ENCODE measurements at regions not wholly inside any gene's neighbourhood (a gene's known extent, or its start where the extent isn't known, plus 50 kb on each side); places are given as distances from the start of the nearest gene placed in this dataset.

DNA sequence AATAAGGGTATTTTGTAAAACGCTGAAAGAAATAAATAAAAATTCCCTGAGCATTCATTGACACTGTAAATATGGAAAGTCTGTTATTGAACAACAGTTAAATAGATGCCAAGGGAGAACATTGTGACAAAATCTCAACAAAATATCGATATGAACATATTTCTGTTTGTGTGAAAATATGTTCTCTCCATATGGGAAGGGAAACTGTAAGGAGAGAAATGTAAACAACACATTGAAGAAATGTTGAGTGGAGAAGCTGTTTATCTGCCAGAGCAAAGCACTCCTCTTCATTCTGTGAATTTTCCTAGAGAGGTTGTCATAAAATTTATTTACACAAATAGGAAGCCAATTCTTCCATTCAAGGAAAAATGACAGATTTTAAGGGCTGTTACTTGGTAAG is 57.1 kb upstream of the EOMES start:
- TF ChIP-seq, protein P1, sequence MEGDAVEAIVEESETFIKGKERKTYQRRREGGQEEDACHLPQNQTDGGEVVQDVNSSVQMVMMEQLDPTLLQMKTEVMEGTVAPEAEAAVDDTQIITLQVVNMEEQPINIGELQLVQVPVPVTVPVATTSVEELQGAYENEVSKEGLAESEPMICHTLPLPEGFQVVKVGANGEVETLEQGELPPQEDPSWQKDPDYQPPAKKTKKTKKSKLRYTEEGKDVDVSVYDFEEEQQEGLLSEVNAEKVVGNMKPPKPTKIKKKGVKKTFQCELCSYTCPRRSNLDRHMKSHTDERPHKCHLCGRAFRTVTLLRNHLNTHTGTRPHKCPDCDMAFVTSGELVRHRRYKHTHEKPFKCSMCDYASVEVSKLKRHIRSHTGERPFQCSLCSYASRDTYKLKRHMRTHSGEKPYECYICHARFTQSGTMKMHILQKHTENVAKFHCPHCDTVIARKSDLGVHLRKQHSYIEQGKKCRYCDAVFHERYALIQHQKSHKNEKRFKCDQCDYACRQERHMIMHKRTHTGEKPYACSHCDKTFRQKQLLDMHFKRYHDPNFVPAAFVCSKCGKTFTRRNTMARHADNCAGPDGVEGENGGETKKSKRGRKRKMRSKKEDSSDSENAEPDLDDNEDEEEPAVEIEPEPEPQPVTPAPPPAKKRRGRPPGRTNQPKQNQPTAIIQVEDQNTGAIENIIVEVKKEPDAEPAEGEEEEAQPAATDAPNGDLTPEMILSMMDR (IDR thresholded peaks at IDR 0.05; ENCODE audit: low read depth, low read length, poor library complexity, severe bottlenecking) = no peak
- TF ChIP-seq EZH2phosphoT487 (IDR thresholded peaks at IDR 0.05; ENCODE audit: borderline replicate concordance, low read length) = no peak
- Histone ChIP-seq H3K9me2 (replicated peaks; ENCODE audit: control insufficient read depth, low read length) (no peaks in the 10 kb centered on the region), H3K27me3 (ENCODE audit: control insufficient read depth, low read length) (no peaks in the 10 kb centered on the region), H3K36me3 (ENCODE audit: control insufficient read depth, low read length) (no peaks in the 10 kb centered on the region), H3K4me1 (ENCODE audit: control insufficient read depth, low read length) (no peaks in the 10 kb centered on the region), H3F3A (ENCODE audit: control insufficient read depth, insufficient read depth) (no peaks in the 10 kb centered on the region), H3K9me3 (ENCODE audit: control insufficient read depth, insufficient read depth, low read length) (no peaks in the 10 kb centered on the region), H3K79me2 (ENCODE audit: control insufficient read depth, low read length) (no peaks in the 10 kb centered on the region), H3K4me2 (ENCODE audit: low read length) (no peak overlapping the region), H3K27ac (ENCODE audit: low read depth, low read length) (no peak overlapping the region), H4K20me1 (ENCODE audit: control insufficient read depth, insufficient read depth, low read depth, low read length) (no peaks in the 10 kb centered on the region), H3K4me3 (ENCODE audit: low read length) (no peak overlapping the region)

DNA sequence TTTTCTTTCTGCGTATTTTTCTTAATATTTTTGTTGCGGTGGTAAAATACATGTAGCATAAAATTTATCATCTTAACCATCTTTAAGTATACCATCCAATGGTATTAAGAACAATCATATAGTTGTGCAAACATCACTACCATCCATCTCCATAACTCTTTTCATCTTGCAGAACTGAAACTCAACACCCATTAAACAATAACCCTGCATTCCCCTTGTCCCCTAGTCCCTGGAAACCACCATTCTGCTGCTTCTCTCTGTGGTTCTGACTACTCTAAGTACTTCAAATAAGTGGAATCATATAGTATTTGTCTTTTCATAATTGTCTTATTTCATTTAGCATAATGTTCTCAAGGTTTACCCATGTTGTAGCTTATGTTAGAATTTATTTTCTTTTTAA is 67.3 kb upstream of the EOMES start:
- no peak overlapping the region for H3K27ac ChIP-seq (ENCODE audit: low read depth, low read length)
- TF ChIP-seq, protein P1 (IDR thresholded peaks at IDR 0.05; ENCODE audit: low read depth, low read length, poor library complexity, severe bottlenecking) = no peak
- no peak for TF ChIP-seq EZH2phosphoT487 (IDR thresholded peaks at IDR 0.05; ENCODE audit: borderline replicate concordance, low read length)
- no peaks in the 10 kb centered on the region for H3K9me3 ChIP-seq (ENCODE audit: control insufficient read depth, insufficient read depth, low read length)
- H3F3A ChIP-seq (ENCODE audit: control insufficient read depth, insufficient read depth) = no peaks in the 10 kb centered on the region
- H3K4me2 ChIP-seq (ENCODE audit: low read length) = no peak overlapping the region
- no peak overlapping the region for H3K4me3 ChIP-seq (ENCODE audit: low read length)
- no peaks in the 10 kb centered on the region for H3K9me2 ChIP-seq (replicated peaks; ENCODE audit: control insufficient read depth, low read length)
- no peaks in the 10 kb centered on the region for H3K27me3 ChIP-seq (ENCODE audit: control insufficient read depth, low read length)
- H3K36me3 ChIP-seq (ENCODE audit: control insufficient read depth, low read length) = no peaks in the 10 kb centered on the region
- no peaks in the 10 kb centered on the region for H3K4me1 ChIP-seq (ENCODE audit: control insufficient read depth, low read length)
- H3K79me2 ChIP-seq (ENCODE audit: control insufficient read depth, low read length) = no peaks in the 10 kb centered on the region
- H4K20me1 ChIP-seq (ENCODE audit: control insufficient read depth, insufficient read depth, low read depth, low read length) = no peaks in the 10 kb centered on the region

DNA sequence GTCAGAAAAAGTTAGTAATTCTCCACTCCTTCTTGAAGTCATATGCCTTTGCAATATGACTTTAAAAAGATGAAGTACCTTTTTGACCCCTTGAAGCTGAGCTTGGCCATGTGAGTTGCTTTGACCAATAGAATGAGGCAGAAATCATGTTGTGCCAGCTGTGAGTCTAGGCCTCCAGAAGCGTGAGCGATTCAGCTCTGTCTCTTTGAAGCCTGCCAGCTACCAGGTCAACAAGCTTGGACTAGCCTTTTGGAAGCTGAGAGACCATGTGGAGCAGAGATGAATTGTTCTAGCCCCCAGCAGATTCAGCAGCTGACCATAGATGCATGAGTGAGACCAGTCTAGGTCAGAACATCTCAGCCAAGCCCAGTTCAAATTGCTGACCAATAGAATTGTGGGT is 69.8 kb upstream of the EOMES start:
- no peak overlapping the region for H3K27ac ChIP-seq (ENCODE audit: low read depth, low read length)
- no peak overlapping the region for H3K4me2 ChIP-seq (ENCODE audit: low read length)
- no peak overlapping the region for H3K4me3 ChIP-seq (ENCODE audit: low read length)
- no peaks in the 10 kb centered on the region for H4K20me1 ChIP-seq (ENCODE audit: control insufficient read depth, insufficient read depth, low read depth, low read length)
- H3K79me2 ChIP-seq (ENCODE audit: control insufficient read depth, low read length) = no peaks in the 10 kb centered on the region
- H3K9me2 ChIP-seq (replicated peaks; ENCODE audit: control insufficient read depth, low read length) = no peaks in the 10 kb centered on the region
- H3K9me3 ChIP-seq (ENCODE audit: control insufficient read depth, insufficient read depth, low read length) = no peaks in the 10 kb centered on the region
- H3K4me1 ChIP-seq (ENCODE audit: control insufficient read depth, low read length) = no peaks in the 10 kb centered on the region
- TF ChIP-seq, protein P1 (IDR thresholded peaks at IDR 0.05; ENCODE audit: low read depth, low read length, poor library complexity, severe bottlenecking) = no peak
- TF ChIP-seq EZH2phosphoT487 (IDR thresholded peaks at IDR 0.05; ENCODE audit: borderline replicate concordance, low read length) = no peak
- H3K27me3 ChIP-seq (ENCODE audit: control insufficient read depth, low read length) = no peaks in the 10 kb centered on the region
- H3F3A ChIP-seq (ENCODE audit: control insufficient read depth, insufficient read depth) = no peaks in the 10 kb centered on the region
- H3K36me3 ChIP-seq (ENCODE audit: control insufficient read depth, low read length) = no peaks in the 10 kb centered on the region

DNA sequence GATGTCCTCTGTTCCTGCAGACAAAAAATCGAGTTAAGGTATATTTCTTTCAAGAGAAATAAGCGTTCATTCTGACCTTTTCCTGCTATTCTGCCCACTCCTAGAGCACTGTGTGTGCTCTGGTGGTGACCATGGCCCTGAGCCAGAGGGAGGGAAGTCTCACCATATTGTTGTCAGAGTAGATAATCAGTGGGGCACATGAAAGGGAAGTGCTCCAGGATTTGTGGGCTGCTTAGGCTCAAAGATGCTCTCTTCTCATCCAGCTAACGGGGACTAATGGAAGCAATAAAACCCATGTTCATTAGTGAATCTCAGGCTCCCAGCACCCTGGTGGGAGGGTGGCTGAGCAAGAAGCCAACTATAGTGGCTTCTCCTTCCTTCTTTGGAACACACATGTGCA is 70.7 kb upstream of the EOMES start:
- no peak overlapping the region for H3K27ac ChIP-seq (ENCODE audit: low read depth, low read length)
- no peak overlapping the region for H3K4me2 ChIP-seq (ENCODE audit: low read length)
- no peaks in the 10 kb centered on the region for H3F3A ChIP-seq (ENCODE audit: control insufficient read depth, insufficient read depth)
- H4K20me1 ChIP-seq (ENCODE audit: control insufficient read depth, insufficient read depth, low read depth, low read length) = no peaks in the 10 kb centered on the region
- no peak for TF ChIP-seq EZH2phosphoT487 (IDR thresholded peaks at IDR 0.05; ENCODE audit: borderline replicate concordance, low read length)
- TF ChIP-seq, protein P1 (IDR thresholded peaks at IDR 0.05; ENCODE audit: low read depth, low read length, poor library complexity, severe bottlenecking) = no peak
- H3K79me2 ChIP-seq (ENCODE audit: control insufficient read depth, low read length) = no peaks in the 10 kb centered on the region
- H3K27me3 ChIP-seq (ENCODE audit: control insufficient read depth, low read length) = no peaks in the 10 kb centered on the region
- H3K9me2 ChIP-seq (replicated peaks; ENCODE audit: control insufficient read depth, low read length) = no peaks in the 10 kb centered on the region
- no peaks in the 10 kb centered on the region for H3K9me3 ChIP-seq (ENCODE audit: control insufficient read depth, insufficient read depth, low read length)
- no peaks in the 10 kb centered on the region for H3K36me3 ChIP-seq (ENCODE audit: control insufficient read depth, low read length)
- no peaks in the 10 kb centered on the region for H3K4me1 ChIP-seq (ENCODE audit: control insufficient read depth, low read length)
- H3K4me3 ChIP-seq (ENCODE audit: low read length) = no peak overlapping the region

All from DOHH2 (cell line).